ENCODE measurements at regions not wholly inside any gene's neighbourhood (a gene's known extent, or its start where the extent isn't known, plus 50 kb on each side); places are given as distances from the start of the nearest gene placed in this dataset.

GRCh38 chr1:34415140-34415539, 238.4 kb downstream of the C1orf94 start:
- DNase-seq = no peak

GRCh38 chr1:34418166-34418565, 241.5 kb downstream of the C1orf94 start:
- DNase-seq = no peak

DNA sequence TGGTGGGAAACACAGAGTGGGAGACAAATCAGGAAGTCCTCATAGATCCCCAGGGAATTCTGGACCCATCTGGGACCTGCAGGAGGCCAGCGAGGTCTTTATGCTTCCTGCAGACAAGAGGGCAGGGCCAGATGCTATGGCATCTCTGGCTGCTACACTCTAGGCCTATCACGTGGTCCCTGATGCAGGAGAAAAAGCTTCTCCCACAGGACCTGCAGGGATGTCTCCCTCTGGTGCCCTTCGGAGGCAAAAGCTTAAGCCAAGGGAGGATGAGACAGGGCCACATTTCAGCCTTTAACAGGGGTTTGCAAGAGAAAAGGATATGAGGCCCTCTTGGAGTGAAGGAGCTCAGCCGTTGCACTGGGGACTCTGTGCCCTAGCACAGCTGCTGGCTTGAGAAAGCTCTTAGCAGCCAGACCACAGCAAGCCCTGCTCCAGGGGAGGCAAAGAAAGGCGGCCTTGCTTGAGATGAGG, 243.0 kb downstream of the C1orf94 start:
- no peak for DNase-seq

DNA sequence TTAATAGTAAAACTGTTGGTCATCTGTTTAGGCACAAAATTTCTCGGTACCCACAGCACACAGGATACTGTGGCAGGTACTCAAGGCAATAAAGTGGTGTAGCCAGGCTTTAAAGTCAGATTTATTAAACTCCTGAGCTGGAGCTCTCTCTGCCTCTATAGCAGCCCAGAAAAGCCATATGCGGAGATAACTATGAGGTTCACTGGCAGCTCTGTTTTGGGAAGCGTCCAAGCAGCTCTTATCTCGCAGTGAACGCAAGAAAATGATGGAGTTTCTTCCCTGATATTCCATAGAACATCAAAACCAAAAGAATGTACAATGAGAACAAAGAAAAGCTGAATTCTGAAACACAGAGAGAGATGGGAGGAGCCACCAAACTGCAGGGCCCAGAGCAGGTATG, 248.3 kb downstream of the C1orf94 start:
- no peak for DNase-seq

- no peak for DNase-seq
Measured at GRCh38 chr1:34425785-34426184, 249.1 kb downstream of the C1orf94 start.

DNA sequence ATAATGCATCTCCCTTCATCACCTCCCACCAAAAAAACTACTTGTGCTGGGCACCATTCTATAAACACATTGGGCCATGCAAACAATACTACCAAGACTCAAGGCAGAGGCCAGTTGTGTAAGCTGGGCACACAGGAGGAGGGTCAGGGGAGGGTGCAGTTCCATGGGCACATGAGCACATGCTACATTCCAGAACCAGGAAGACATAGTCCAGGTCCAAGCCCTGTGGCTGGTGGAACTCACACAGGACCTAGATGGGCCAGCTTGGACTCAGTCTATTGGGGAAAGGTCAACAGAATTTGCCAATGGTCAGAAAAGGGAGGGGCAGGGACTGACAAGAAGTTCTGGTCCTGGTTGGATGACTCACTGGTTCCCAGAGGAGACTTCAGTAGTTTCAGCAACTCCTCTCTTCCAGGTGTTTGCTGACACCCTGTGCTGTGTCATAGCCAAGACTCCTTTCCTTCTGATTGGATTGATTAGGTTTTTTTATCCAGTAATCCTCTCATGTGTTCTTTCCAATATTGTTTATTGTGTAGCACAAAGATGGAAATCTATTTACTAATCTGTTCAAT, 249.7 kb downstream of the C1orf94 start:
- no peak for DNase-seq

DNA sequence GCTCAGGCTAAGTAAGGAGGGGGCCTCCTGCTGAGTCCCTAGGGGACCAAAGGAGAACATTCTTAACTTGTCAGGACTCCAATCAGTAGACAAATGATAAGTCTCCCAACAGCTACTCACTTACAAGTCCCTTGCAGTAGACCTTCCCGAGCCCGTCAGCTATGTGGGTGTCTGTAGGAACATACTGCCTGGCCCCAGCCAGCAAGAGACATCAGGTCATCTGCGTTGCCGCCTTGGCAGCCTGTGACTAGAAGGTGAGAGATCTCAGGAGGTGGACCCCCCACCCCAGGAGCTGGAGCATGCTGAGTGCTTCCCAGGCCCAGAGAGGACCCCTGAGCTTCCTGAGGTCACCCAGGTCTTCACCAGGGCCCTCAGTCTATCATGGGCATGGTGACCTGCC, 250.5 kb downstream of the C1orf94 start:
- no peak for DNase-seq

GRCh38 chr1:34433099-34433498, 256.4 kb downstream of the C1orf94 start:
- no peak for DNase-seq

GRCh38 chr1:34436836-34437235, 260.1 kb downstream of the C1orf94 start:
- DNase-seq = no peak

DNA sequence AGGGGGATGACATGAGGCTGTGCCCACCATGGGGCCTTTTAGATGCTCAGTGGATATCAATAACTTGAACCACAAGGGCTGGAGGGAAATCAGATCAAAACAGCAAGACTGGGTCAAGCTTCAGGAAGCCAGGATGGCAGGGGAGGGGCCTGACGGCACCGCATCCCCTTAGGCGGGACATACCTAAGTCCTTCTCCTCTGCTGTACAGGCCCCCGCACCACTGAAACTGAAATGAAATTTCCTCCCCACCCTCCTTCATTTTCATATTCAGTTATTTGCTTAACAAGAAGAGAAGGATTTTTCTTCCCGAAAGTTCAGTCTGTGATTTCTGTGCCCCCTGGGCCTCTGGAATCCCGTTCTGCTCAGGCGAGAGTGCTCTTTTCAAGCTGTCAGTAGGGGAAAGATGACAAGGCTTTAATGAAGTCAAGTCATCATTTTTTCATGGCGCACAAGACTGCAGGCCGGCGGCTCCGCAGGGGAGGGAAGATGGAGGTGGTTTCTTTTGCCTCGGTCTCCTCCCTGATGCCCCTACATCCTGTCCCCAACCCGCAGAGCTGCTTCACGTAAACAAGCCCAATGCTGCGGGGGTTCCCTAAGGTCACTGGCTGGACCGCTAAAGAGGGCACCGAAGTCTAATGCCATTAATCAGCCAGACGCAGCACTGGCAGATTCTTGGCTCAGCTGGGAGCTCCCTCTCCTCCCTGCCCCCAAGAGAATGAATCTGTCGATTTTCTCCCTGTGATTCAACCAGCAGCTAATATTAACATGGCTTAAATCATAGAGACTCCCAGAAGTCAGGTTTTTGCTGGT, 264.8 kb downstream of the C1orf94 start:
- DNase-seq = no peak

DNA sequence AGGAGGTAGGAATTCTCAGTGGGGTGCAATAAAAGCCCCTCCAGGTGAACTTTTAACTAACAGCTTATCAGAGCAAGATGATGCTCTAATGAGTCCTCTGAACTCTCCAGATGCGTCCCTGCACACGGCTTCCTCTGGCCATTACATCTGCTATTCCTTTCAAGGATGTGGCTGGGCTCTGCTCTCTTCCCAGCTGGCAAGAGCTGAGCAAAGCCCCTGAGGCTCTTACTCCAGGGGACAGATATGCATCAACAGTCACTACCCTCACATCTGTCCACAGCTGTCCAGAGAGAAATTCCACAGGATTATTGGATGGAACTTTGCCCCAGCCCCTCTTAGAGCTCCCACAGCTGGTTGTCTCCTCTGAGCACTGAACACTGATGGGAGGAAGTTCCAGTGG, 267.8 kb downstream of the C1orf94 start:
- no peak for DNase-seq

DNA sequence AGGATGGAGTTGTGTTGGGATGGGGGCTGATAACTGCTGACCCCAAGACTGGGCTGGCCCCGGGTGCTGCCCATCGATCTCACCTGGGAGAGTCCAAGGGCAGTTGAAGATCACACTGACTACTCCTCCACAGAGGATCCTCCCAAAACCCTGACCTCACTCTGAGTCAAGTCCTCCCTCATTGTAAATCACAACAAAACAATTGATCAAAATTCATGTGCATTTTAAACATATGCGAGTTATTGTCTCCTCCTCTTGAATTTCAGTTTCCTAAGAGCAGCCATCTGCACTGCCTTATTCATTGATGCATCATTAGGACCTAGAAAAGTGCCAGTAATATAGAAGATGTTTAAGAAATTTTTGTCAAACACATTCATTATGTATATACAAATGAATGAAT, 273.6 kb downstream of the C1orf94 start:
- DNase-seq = no peak

DNA sequence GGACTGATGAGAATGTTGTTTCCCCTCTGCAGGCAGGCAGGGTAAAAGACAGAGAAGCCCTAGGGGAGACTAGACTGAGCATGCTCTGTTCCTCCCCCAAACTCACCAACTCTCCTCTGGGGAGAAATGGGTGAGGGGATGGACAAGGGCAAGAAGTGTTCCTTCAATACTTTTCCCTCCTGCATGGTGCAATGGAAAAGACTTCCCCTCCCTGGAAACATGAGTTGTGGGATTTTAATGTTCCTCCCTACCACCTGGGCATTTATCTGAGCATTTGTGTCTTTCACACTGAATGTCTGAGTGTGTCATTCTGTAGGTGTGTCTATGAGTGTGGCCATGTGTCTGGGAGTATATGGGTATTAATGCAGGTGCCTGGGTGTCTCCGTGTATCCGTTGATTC, 275.7 kb downstream of the C1orf94 start:
- DNase-seq = no peak

GRCh38 chr1:34455121-34455520, 278.4 kb downstream of the C1orf94 start:
- DNase-seq = no peak

GRCh38 chr1:34460193-34460592, 283.5 kb downstream of the C1orf94 start:
- DNase-seq = peak; percentile 47

GRCh38 chr1:34470401-34470800, 284.4 kb upstream of the GJB5 start:
- DNase-seq = no peak

- no peak for DNase-seq
Measured at GRCh38 chr1:34474566-34474965, 280.3 kb upstream of the GJB5 start.

DNA sequence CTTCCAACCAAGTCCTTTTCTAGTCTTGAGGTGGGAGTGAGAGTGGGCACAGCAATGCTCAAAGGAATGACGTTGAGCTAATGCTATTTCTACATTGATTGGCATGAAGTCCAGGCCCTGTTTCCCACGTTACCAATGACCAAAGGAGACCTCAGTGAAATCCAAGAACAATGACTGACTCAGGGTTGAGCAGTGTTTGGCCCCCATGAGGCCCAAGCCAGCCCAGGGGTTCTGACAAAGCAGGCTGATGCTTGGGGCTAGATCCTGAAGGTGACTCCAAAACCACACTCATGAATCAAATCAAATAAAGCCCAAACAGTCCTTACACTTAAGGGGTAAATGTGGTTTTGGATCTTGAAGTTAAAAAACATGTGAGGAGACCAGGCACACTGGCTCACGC, 278.5 kb upstream of the GJB5 start:
- no peak for DNase-seq

DNA sequence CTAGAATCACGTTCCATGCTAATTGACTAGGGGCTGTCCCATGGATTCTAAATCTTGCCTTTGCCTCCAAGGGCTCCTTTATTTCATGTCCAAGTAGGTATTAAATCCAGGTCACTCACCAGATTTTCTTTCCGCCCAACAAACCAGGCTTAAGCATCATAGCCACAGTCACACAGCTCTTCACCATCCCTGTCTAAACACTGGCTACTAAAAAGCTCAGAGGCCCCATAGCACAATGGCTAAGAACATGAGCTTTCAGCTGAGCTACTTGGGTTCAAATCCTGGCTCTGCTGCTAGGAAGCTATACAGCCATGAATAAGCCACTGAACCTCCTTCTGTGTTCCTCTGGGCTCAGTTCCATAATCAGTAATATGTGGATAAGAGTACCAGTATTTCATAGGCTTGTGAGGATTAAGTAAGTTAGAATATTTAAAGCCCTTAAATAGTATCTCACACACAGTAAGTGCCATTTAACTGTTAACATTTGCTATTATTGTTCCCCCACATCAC, 277.2 kb upstream of the GJB5 start:
- DNase-seq = peak; percentile 68

- DNase-seq = peak; percentile 38
Measured at GRCh38 chr1:34478515-34479076, 276.3 kb upstream of the GJB5 start.

DNA sequence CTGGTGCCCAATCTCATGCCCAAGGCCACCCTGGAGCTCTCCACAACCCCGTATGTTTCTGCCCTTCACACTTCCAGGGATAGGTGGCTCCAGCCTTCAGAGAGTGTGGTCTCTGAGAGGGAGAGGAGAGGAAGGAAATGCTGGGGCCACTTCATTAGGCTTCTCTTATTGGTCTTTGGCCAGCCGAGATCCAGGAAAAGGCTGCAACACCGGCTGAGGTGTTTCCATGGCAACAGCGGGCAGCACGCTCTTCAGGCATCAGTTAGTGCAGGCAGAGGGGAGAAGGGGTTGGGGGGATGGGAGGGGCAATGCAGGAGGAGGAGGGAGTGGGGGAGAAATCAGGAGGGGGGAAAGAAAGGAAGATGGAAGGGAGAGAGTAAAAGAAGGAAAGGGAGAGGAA, 275.1 kb upstream of the GJB5 start:
- DNase-seq = peak; percentile 80

GRCh38 chr1:34488080-34488708, 266.7 kb upstream of the GJB5 start:
- no peak for DNase-seq

GRCh38 chr1:34500451-34500850, 254.4 kb upstream of the GJB5 start:
- DNase-seq = no peak

GRCh38 chr1:34511802-34512201, 243.0 kb upstream of the GJB5 start:
- no peak for DNase-seq

Measured in NCI-H774 (cell line).